Cardiac septum (tissue), 1 donor: ENCODE measurements at regions not wholly inside any gene's neighbourhood (a gene's known extent, or its start where the extent isn't known, plus 50 kb on each side); places are given as distances from the start of the nearest gene placed in this dataset.

Experiments
- DNase-seq: peaks from one replicate; pipeline ENCODE4 v3.0.0-alpha.2; 2020; ENCODE audit warnings: low spot score
- intact Hi-C: fragments of 100-400 bp; cut with DNase I; formaldehyde crosslinking; loops from one replicate; pipeline ENCODE4 v1.14.0; 2022
- donor health status: DM: no; HTN: no; CAD: no.

- intact Hi-C loops, result no loop called here
- DNase-seq, result no peak
These were observed 113.7 kb upstream of the MDM1 start for GRCh38 chr12:68445824-68446223.

GRCh38 chr12:68446384-68446783 lies 114.2 kb upstream of the MDM1 start:
- intact Hi-C loops, result no loop called here
- no peak for DNase-seq

- intact Hi-C loops, result no loop called here
- no peak for DNase-seq
These were observed 115.0 kb upstream of the MDM1 start for GRCh38 chr12:68446901-68447796.

- intact Hi-C loops, result no loop called here
These were observed 115.7 kb upstream of the MDM1 start for GRCh38 chr12:68447797-68448260.

GRCh38 chr12:68449196-68449595 lies 117.0 kb upstream of the MDM1 start:
- intact Hi-C loops, result no loop called here
- DNase-seq, result no peak

More at GRCh38 chr12:68447797-68448260, 115.7 kb upstream of the MDM1 start:
- DNase-seq, result no peak

GRCh38 chr12:68450947-68451260 lies 118.7 kb upstream of the MDM1 start:
- DNase-seq, result no peak
- intact Hi-C loops, result loop anchor here (5.0 kb wide), 3 partner anchors 44 to 86 kb away; no protein-coding TSS in a partner anchor

- intact Hi-C loops, result loop anchor here (5.0 kb wide), 3 partner anchors 44 to 86 kb away; no protein-coding TSS in a partner anchor
- DNase-seq, result no peak
These were observed 119.3 kb upstream of the MDM1 start for GRCh38 chr12:68451261-68452077.

GRCh38 chr12:68452078-68452715 lies 120.0 kb upstream of the MDM1 start:
- intact Hi-C loops, result loop anchor here (5.0 kb wide), 3 partner anchors 45 to 85 kb away; no protein-coding TSS in a partner anchor
- no peak for DNase-seq

GRCh38 chr12:68453278-68453677 lies 121.1 kb upstream of the MDM1 start:
- intact Hi-C loops, result loop anchor here (5.0 kb wide), 3 partner anchors 46 to 86 kb away; no protein-coding TSS in a partner anchor
- no peak for DNase-seq

- intact Hi-C loops, result loop anchor here (2.0 to 5.0 kb wide), 4 partner anchors 47 to 157 kb away; partner anchors contain the start of gene RAP1B
These were observed 121.7 kb upstream of the MDM1 start for GRCh38 chr12:68453876-68454275.

GRCh38 chr12:68454892-68455291 lies 122.7 kb upstream of the MDM1 start:
- intact Hi-C loops, result loop anchor here (2.0 to 5.0 kb wide), 4 partner anchors 48 to 156 kb away; partner anchors contain the start of gene RAP1B
- DNase-seq, result no peak

More at GRCh38 chr12:68453876-68454275, 121.7 kb upstream of the MDM1 start:
- DNase-seq, result no peak

- intact Hi-C loops, result loop anchor here (2.0 kb wide), 1 partner anchor 155 kb away; the partner anchor contains the start of gene RAP1B
These were observed 123.7 kb upstream of the MDM1 start for GRCh38 chr12:68455691-68456345.

GRCh38 chr12:68458866-68459265 lies 126.7 kb upstream of the MDM1 start:
- DNase-seq, result no peak
- intact Hi-C loops, result no loop called here

More at GRCh38 chr12:68455691-68456345, 123.7 kb upstream of the MDM1 start:
- DNase-seq, result no peak

- intact Hi-C loops, result no loop called here
- DNase-seq, result no peak
These were observed 128.1 kb upstream of the MDM1 start for GRCh38 chr12:68460236-68460635.

- no peak for DNase-seq
- intact Hi-C loops, result no loop called here
These were observed 129.5 kb upstream of the MDM1 start for GRCh38 chr12:68461645-68462044.

GRCh38 chr12:68462803-68463202 lies 130.6 kb upstream of the MDM1 start:
- DNase-seq, result no peak
- intact Hi-C loops, result no loop called here

GRCh38 chr12:68465227-68465626 lies 133.1 kb upstream of the MDM1 start:
- DNase-seq, result no peak
- intact Hi-C loops, result no loop called here

GRCh38 chr12:68467514-68467913 lies 135.4 kb upstream of the MDM1 start:
- DNase-seq, result no peak
- intact Hi-C loops, result no loop called here

GRCh38 chr12:68468036-68468435 lies 135.9 kb upstream of the MDM1 start:
- intact Hi-C loops, result no loop called here
- DNase-seq, result no peak
